Left hindlimb (tissue), 1 donor: ENCODE measurements at regions not wholly inside any gene's neighbourhood (a gene's known extent, or its start where the extent isn't known, plus 50 kb on each side); places are given as distances from the start of the nearest gene placed in this dataset.

Experiments used
- DNase-seq: peaks from one replicate; pipeline ENCODE4 v3.0.0-alpha.2; 2018

DNA sequence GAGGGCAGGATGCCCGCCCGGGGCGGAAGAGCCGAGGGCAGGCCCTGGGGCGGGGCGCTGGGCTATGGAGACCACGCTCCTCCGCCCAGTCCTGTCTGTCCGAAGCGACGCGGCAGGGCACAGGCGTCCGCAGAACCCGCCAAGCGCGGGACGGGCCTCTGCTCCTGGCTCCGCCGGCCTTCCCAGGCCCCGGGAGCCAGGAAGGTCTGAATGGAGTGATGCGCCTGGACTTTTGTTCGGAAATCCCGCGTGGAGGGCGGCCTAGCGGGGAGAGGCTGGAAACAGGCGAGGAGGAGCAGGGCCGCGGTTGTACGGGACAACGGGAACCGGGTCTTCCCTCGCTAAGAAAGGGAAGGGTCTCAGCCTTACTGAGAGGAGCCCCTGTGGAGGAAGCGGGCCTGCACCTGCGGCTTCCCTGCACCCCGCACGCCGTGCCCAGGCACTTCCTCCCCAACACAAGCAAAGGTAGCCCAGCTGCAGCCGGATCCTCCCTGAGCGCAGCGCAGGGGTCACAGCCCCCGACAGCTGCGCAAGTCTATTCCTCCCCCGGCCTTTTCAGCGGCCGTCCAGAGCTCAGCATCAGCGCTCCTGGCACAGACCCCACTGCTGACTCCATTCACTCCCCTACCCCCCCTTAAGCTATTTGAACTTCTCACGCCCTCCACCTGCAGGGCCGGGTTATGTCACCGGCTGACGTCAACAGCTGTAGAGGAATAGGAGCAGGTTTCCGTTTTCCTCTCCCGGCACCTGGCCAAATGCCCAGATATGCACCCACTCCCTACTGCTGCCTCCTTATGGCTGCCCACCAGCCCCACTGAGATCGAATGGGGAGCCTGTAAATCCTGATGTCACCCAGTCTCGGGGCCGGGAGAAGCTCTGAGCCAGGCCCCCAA is 143.2 kb upstream of the RET start:
- peak; percentile 77 for DNase-seq

DNA sequence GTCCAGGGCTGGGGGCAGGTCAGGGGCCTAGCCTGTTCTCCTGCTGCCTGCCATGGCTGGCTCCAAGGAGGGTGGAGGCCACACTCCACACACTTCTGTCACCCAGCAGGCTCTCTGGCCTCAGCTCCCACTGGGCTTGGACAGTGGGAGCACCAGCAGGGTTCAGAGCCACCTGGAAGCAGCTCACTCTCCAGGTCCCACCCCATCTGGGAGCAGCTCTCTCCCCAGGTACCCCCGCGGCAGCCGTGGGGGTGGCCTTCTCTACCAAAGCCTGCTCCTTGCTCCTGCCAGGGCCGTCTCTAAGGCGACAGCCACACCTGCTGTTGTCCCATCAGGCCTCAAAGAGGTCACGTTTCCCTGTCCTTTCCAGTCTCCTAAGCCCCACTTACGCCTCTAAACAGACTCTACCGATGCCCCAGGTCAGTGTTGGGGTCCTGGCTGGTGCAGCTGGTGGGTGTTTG is 142.5 kb upstream of the RET start:
- DNase-seq = no peak

- DNase-seq = no peak
These were observed 142.0 kb upstream of the RET start for GRCh38 chr10:42934842-42935241.

GRCh38 chr10:42935466-42935865 is 141.4 kb upstream of the RET start:
- no peak for DNase-seq

GRCh38 chr10:42936580-42936979 is 140.3 kb upstream of the RET start:
- no peak for DNase-seq

GRCh38 chr10:42937048-42937447 is 139.8 kb upstream of the RET start:
- DNase-seq = no peak

GRCh38 chr10:42937649-42938180 is 139.2 kb upstream of the RET start:
- DNase-seq = no peak

DNA sequence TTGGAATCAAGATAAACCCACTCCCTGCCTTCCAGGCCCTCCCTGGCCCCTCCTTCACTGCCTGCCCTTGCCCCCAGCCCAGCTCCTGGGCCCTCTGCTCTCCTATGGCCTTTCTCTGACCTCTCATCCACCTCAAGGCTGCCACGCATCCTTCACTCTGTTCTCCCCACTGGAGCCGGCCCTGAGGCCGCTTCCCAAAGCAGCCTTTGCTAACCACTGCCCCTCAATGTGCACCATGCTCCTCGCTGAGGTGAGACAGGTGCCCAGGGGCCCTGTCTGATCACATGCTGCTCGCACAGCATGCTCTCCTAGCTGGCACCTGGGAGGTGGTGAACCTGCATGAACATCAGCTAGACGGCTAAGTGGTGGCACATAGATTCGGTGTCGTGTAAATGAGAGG is 138.5 kb upstream of the RET start:
- no peak for DNase-seq

GRCh38 chr10:42939237-42939636 is 137.6 kb upstream of the RET start:
- no peak for DNase-seq

DNA sequence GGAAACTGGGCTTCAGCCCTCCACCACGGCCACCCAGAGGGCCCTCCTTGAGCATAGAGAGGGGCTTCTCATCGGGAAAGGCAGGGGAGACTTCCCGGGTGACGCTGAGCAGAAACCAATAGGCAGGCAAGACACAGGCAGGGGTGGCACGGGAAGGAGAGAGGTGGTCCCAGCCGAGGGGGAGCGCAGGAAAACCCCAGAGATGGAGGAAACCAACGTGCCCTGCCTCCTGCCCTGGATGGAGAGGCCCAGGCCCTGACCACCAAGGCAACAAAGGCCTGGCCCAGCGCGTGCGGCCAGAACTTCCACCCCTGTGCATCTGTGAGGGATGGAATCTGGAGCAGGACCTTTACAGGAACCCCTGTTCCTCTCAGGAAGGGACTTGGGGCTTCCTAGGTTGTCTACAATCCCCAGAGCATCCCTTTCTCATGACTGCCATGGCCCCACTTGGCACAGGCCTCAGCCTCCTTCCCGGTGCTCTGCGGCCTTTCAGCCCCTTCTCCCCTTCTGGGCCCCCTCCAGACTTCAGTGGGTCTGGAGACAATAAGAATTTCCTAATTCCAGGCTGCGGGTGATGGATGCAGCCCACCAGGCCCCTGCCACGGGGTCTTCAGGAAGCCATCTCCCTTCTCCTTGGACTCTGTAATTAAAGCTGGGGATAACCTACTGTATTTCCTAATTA is 137.0 kb upstream of the RET start:
- DNase-seq = no peak

DNA sequence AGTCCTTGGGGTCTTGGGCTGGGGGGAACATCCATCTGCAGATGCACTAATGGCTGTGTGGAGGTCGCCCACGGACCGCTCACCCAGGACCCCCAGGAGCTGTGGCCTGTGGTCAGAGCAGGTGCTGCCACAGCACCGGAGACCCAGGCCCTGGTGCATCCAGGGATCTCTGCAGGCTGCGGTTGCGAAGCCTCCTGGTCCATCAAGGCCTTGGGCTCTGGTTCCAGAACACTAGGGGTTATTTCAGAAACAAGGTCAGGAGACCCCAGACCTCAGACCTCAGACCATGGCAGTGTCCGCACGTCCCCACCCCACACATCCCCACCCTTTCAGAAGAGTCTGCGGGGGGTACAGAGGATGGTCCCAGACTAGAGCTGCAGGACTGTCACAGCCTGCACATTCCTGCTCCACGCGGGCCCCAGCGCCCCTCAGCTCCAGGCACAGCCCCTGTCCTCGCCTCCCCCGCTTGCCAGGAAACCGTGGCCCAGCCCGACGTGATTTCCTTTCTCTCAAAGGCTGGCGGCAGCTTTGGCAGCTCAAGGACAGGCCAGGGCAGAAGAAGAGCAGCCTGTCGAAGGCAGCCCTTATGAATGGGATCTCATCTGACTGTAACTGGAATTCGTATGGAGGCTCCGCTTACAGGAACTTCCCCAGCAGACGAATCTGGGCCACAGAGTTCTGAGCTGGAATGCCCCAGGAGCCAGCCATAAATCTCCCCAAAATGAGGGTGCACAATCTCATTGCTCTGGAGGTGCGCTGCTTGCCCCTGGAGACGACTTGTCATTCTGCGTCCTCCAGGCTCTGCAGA is 136.2 kb upstream of the RET start:
- no peak for DNase-seq

GRCh38 chr10:42941295-42941644 is 135.6 kb upstream of the RET start:
- no peak for DNase-seq

- DNase-seq = no peak
These were observed 135.1 kb upstream of the RET start for GRCh38 chr10:42941790-42942189.

GRCh38 chr10:42942279-42942950 is 134.5 kb upstream of the RET start:
- DNase-seq = no peak

DNA sequence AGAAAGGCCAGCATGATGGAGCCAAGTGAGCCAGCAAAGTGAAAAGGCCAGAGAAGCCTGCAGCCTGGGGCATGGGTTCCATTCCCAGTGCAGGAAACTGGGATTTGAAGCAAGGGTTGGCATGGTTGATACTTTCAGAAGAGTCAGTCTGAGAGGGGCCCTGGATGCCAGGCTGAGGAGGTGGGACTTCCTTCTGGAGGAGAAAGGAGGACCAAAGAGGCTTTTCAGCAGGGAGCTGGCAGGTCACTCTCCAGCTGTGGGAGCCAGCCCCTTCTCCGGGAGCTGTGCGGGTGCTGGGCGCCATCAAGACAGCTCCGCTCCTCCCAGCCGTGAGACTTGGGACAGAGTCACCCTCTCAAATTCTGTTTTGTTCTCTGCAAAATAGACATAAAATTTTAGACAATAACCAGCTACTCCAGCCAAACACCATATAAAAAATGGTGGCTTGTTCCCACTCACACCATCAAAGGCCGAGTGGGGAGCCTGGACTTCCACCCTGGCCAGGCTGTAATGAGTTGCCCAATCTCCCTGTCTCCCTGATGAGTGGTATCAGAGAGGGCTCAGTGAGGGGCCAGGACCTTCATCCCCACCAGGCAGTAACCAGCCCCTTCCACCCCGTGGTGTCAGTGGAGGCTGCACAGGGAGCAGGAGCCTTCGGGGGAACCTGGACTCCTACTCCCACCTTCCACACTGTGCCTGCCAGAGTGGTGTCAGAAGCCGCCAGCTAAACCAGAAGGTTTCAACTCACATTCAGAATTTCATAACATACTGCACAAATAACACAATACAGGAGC is 133.6 kb upstream of the RET start:
- DNase-seq = no peak

DNA sequence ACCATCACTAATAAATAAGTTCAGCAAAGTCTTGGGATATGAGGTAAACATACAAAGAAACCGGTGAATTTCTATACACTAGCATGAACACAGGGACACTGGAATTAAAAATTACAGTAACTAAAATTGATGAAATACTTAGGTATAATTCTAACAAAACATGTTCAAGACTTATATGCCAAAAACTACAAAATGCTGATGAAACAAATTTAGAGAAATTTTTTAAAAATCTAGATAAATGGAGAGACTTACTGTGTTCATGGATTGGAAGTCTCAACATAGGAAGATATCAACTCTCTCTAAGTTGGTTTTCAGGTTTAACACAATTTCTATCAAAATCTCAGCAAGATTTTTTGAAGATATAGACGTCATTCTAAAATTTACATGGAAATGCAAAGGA is 128.8 kb upstream of the RET start:
- no peak for DNase-seq

GRCh38 chr10:42949287-42949686 is 127.6 kb upstream of the RET start:
- no peak for DNase-seq

DNA sequence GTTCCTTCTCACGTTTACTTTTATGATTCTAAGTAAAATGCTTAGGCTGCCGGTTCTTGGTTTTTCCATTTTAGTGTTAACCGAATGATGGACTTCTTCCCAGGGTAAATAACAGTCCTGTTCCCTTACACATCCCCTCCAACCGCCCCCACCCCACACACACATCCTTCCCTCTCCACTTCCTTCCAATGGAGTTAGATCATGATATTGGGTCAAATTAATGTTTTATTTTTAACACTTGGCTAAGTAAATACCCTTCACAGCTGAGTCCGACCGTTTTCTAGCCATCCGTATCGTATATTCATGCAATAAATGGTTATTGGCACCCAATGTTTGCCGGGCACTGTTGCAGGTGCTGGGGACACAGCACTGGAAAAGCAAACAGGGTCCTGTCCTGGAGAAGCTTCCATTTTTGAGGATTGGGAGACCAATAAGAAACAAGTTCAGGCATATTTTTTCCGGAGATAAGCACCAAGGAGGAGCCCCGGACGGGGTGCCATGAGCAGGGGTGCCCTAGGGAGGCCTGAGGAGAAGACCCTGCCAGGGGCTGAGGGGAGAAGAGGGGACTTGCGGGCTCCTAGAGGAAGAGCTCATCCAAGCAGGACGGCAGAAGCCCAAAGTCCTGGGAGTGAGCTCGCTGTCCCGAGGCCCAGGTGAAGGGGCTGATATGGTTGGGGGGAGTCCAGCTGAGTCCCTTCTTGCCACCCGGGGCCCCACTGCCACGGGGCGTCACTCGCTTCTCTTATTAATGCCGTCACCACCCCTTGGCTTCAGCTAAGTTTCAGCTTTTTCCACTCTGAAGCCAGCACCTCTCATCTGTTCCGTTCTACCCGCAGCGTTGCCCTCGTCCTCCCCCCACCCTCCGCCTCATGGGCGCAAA is 126.0 kb upstream of the RET start:
- no peak for DNase-seq

DNA sequence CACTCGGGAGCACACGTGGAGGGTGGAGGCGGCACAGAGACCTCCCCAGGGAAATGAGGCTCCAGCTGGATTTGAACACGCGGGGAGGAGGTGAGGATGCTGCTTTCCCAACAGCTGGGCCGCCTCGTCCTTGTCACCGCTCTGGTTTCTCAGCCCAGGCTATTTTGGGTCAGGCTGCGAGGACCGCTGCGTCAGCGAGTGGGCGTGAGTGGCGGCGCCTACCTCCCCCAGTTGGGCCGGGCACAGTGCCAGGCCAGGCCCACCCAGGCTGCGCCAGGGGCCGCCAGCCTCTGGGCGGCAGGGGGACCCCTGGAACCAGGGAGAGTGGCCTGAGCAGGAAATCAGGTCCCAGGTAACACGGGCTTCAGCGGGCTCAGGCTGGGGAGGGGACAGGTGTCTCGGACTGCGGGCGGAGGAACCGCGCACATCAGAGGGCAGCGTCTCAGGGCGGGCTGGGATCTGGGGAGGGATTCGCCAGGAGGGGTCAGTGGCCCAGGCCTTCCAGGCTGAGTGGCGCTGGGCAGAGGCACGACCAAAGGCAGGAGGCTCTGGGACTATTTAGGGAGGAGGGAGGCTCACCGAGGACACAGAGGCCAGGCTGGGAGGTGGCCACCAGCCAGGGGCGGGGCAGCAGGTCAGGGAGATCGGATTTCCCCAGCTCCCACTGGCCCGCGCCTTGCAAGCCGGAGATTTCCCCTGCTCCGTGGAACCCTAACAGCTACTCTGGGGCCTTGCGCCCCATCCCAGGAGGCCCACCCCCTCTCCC is 125.2 kb upstream of the RET start:
- DNase-seq = no peak

DNA sequence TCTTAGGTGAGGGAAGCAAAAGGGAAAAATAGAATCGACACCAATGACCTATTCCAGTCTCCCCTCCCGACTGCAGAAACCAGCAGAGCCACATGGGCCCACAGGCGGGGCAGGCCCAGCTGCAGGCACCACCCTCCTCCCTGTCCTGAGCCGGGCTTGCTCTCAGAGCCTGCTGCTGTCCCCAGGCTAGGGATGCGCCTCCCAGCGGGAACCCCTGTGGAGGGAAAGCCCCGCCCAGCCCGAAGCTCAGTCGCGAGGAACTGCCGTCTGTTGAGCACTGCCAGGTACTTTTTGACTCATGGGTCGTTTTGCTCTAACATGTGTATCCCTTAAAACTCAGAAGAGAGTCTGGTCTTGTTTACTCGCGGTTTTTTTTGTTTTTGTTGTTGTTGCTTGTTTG is 124.5 kb upstream of the RET start:
- no peak for DNase-seq
